ENCODE measurements at regions not wholly inside any gene's neighbourhood (a gene's known extent, or its start where the extent isn't known, plus 50 kb on each side); places are given as distances from the start of the nearest gene placed in this dataset.
"Not testable (repeated sequence)": the region's sequence is repeated elsewhere in the genome, so short reads cannot be mapped to it uniquely, and the experiment has no call there.

DNA sequence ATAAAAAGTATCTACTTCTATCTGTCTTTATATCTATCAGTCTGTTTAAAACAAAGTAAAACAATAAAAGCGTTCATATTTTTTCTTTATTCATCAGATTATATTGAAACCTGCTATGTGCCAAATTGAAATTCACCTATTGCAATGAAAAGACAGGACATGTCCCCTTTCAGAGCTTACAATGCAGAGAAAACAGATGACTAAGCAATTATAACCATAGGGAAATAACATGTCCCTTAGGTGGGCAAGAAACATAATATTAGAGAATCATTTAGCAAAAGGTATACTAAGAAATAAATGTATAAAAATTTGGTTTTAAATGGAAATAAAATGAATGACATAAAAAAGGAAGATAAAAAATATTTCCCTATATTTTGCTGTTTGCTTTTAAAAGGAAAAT, 1421.3 kb downstream of the FSCB start:
- WGBS (ENCODE audit: insufficient coverage, low lambda C conversion rate) = 100% methylated on average over 1 of the region's 1 CpG
- Histone ChIP-seq H3K4me3 (ENCODE audit: low read length) (no peak overlapping the region), H3K27ac (ENCODE audit: low read length) (no peak overlapping the region), H3K4me1 (ENCODE audit: control insufficient read depth, insufficient read depth, low read length) (no peaks in the 10 kb centered on the region), H3K9me3 (ENCODE audit: control insufficient read depth, low read depth, low read length) (no peaks in the 10 kb centered on the region), H3K27me3 (ENCODE audit: control insufficient read depth, insufficient read depth, low read length) (no peaks in the 10 kb centered on the region), H3K36me3 (ENCODE audit: control insufficient read depth, insufficient read depth, low read length) (no peaks in the 10 kb centered on the region)
- DNase-seq = no peak

DNA sequence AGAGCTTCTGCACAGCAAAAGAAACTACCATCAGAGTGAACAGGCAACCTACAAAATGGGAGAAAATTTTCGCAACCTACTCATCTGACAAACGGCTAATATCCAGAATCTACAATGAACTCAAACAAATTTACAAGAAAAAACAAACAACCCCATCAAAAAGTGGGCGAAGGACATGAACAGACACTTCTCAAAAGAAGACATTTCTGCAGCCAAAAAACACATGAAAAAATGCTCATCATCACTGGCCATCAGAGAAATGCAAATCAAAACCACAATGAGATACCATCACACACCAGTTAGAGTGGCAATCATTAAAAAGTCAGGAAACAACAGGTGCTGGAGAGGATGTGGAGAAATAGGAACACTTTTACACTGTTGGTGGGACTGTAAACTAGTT, 1439.7 kb downstream of the FSCB start:
- not testable (repeated sequence) for H3K4me1 ChIP-seq (ENCODE audit: control insufficient read depth, insufficient read depth, low read length); H3K27ac ChIP-seq (ENCODE audit: low read length); H3K27me3 ChIP-seq (ENCODE audit: control insufficient read depth, insufficient read depth, low read length); H3K36me3 ChIP-seq (ENCODE audit: control insufficient read depth, insufficient read depth, low read length); H3K9me3 ChIP-seq (ENCODE audit: control insufficient read depth, low read depth, low read length); H3K4me3 ChIP-seq (ENCODE audit: low read length); DNase-seq
- no CpG with 5 or more reads among the region's 3 CpGs for WGBS (ENCODE audit: insufficient coverage, low lambda C conversion rate)

GRCh38 chr14:43056106-43056505, 1449.4 kb downstream of the LRFN5 start:
- no peak overlapping the region for H3K4me3 ChIP-seq (ENCODE audit: low read length)
- no peaks in the 10 kb centered on the region for H3K36me3 ChIP-seq (ENCODE audit: control insufficient read depth, insufficient read depth, low read length)
- H3K27me3 ChIP-seq (ENCODE audit: control insufficient read depth, insufficient read depth, low read length) = no peaks in the 10 kb centered on the region
- WGBS (ENCODE audit: insufficient coverage, low lambda C conversion rate) = no CpG with 5 or more reads among the region's 1 CpG
- no peaks in the 10 kb centered on the region for H3K9me3 ChIP-seq (ENCODE audit: control insufficient read depth, low read depth, low read length)
- H3K4me1 ChIP-seq (ENCODE audit: control insufficient read depth, insufficient read depth, low read length) = no peaks in the 10 kb centered on the region
- no peak for DNase-seq
- H3K27ac ChIP-seq (ENCODE audit: low read length) = no peak overlapping the region

DNA sequence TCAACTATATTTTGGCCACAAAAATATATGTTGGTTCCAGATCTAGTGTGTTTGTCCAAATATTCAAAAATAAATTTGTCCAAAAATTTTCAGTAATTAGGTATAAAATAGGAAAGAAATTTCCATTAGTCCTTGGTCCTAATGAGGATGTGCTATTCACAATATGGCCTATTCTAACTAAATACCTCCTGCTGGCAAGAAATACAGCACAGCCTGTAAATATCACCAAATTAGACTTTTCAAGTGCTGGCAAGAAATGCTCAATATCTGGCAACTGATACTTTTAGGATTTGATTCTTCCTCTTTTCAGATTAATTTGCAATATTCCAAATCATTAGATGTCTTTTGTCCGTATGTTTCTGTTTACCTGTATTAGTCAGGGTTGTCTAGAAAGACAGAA, 1446.2 kb downstream of the LRFN5 start:
- Histone ChIP-seq H3K4me3 (ENCODE audit: low read length) (no peak overlapping the region), H3K27me3 (ENCODE audit: control insufficient read depth, insufficient read depth, low read length) (no peaks in the 10 kb centered on the region), H3K4me1 (ENCODE audit: control insufficient read depth, insufficient read depth, low read length) (no peaks in the 10 kb centered on the region), H3K36me3 (ENCODE audit: control insufficient read depth, insufficient read depth, low read length) (no peaks in the 10 kb centered on the region), H3K27ac (ENCODE audit: low read length) (no peak overlapping the region), H3K9me3 (ENCODE audit: control insufficient read depth, low read depth, low read length) (no peaks in the 10 kb centered on the region)
- no peak for DNase-seq
- no CpG with 5 or more reads among the region's 1 CpG for WGBS (ENCODE audit: insufficient coverage, low lambda C conversion rate)

- Histone ChIP-seq H3K4me1 (ENCODE audit: control insufficient read depth, insufficient read depth, low read length) (no peaks in the 10 kb centered on the region), H3K36me3 (ENCODE audit: control insufficient read depth, insufficient read depth, low read length) (no peaks in the 10 kb centered on the region), H3K27me3 (ENCODE audit: control insufficient read depth, insufficient read depth, low read length) (no peaks in the 10 kb centered on the region), H3K4me3 (ENCODE audit: low read length) (no peak overlapping the region), H3K27ac (ENCODE audit: low read length) (no peak overlapping the region), H3K9me3 (ENCODE audit: control insufficient read depth, low read depth, low read length) (no peaks in the 10 kb centered on the region)
- DNase-seq = no peak
Measured at GRCh38 chr14:43043850-43044249, 1437.2 kb downstream of the LRFN5 start.

DNA sequence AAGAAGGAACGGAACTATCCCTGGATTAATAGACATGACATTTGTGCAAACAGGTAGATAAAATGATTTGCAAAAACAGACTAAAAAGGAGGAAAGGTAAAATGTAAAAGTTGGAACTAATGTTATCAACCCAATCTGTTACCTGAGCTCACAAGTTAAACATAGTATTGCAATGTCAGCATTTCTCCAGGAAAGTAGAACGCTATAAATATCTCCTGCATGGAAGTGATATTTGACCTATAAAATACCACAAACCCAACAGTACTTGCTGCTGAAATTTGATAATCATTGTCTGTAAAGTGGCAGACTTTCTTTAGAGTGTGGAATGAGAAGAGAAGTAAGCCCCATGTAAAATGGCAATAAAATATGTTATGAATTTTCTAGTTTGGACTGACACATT, 1435.7 kb downstream of the LRFN5 start:
- no peaks in the 10 kb centered on the region for H3K9me3 ChIP-seq (ENCODE audit: control insufficient read depth, low read depth, low read length)
- H3K4me3 ChIP-seq (ENCODE audit: low read length) = no peak overlapping the region
- H3K36me3 ChIP-seq (ENCODE audit: control insufficient read depth, insufficient read depth, low read length) = no peaks in the 10 kb centered on the region
- no peaks in the 10 kb centered on the region for H3K27me3 ChIP-seq (ENCODE audit: control insufficient read depth, insufficient read depth, low read length)
- no peaks in the 10 kb centered on the region for H3K4me1 ChIP-seq (ENCODE audit: control insufficient read depth, insufficient read depth, low read length)
- no peak for DNase-seq
- no peak overlapping the region for H3K27ac ChIP-seq (ENCODE audit: low read length)
- 90% methylated on average over 1 of the region's 2 CpGs for WGBS (ENCODE audit: insufficient coverage, low lambda C conversion rate)

- Histone ChIP-seq H3K4me3 (ENCODE audit: low read length) (no peak overlapping the region), H3K36me3 (ENCODE audit: control insufficient read depth, insufficient read depth, low read length) (no peaks in the 10 kb centered on the region), H3K27me3 (ENCODE audit: control insufficient read depth, insufficient read depth, low read length) (no peaks in the 10 kb centered on the region), H3K4me1 (ENCODE audit: control insufficient read depth, insufficient read depth, low read length) (no peaks in the 10 kb centered on the region), H3K27ac (ENCODE audit: low read length) (no peak overlapping the region), H3K9me3 (ENCODE audit: control insufficient read depth, low read depth, low read length) (no peaks in the 10 kb centered on the region)
- no CpG with 5 or more reads among the region's 3 CpGs for whole genome bisulfite sequencing (ENCODE audit: insufficient coverage, low lambda C conversion rate)
- DNase-seq = no peak
Measured at GRCh38 chr14:43041976-43042375, 1435.3 kb downstream of the LRFN5 start.

GRCh38 chr14:43041207-43041606, 1434.5 kb downstream of the LRFN5 start:
- Histone ChIP-seq H3K9me3 (ENCODE audit: control insufficient read depth, low read depth, low read length) (no peaks in the 10 kb centered on the region), H3K36me3 (ENCODE audit: control insufficient read depth, insufficient read depth, low read length) (no peaks in the 10 kb centered on the region), H3K4me1 (ENCODE audit: control insufficient read depth, insufficient read depth, low read length) (no peaks in the 10 kb centered on the region), H3K4me3 (ENCODE audit: low read length) (no peak overlapping the region), H3K27ac (ENCODE audit: low read length) (no peak overlapping the region), H3K27me3 (ENCODE audit: control insufficient read depth, insufficient read depth, low read length) (no peaks in the 10 kb centered on the region)
- WGBS (ENCODE audit: insufficient coverage, low lambda C conversion rate) = no CpG with 5 or more reads among the region's 3 CpGs
- no peak for DNase-seq

DNA sequence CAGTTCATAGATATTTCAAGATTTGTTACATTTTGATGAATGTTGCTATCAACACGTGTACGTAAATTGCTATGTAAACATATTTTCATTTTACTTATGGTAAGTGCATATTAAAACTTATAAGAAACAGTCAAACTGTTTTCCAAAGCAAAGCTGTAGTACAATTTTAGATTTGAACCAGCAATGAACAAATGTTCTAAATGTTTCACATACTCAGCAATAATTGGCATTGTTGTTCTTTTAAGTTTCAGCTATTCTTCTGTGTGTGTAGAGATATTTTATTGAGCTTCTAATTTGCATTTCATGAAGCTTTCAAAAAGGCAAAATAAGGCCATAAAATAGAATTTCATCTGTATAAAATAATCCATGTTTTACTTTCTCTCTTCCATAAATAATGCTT, 1433.2 kb downstream of the LRFN5 start:
- Histone ChIP-seq H3K9me3 (ENCODE audit: control insufficient read depth, low read depth, low read length) (no peaks in the 10 kb centered on the region), H3K27me3 (ENCODE audit: control insufficient read depth, insufficient read depth, low read length) (no peaks in the 10 kb centered on the region), H3K27ac (ENCODE audit: low read length) (no peak overlapping the region), H3K4me3 (ENCODE audit: low read length) (no peak overlapping the region), H3K4me1 (ENCODE audit: control insufficient read depth, insufficient read depth, low read length) (no peaks in the 10 kb centered on the region), H3K36me3 (ENCODE audit: control insufficient read depth, insufficient read depth, low read length) (no peaks in the 10 kb centered on the region)
- WGBS (ENCODE audit: insufficient coverage, low lambda C conversion rate) = 73% methylated on average over 2 of the region's 2 CpGs
- no peak for DNase-seq

GRCh38 chr14:43031598-43031997, 1424.9 kb downstream of the LRFN5 start:
- Histone ChIP-seq H3K9me3 (ENCODE audit: control insufficient read depth, low read depth, low read length) (no peaks in the 10 kb centered on the region), H3K36me3 (ENCODE audit: control insufficient read depth, insufficient read depth, low read length) (no peaks in the 10 kb centered on the region), H3K4me3 (ENCODE audit: low read length) (no peak overlapping the region), H3K27ac (ENCODE audit: low read length) (no peak overlapping the region), H3K27me3 (ENCODE audit: control insufficient read depth, insufficient read depth, low read length) (no peaks in the 10 kb centered on the region), H3K4me1 (ENCODE audit: control insufficient read depth, insufficient read depth, low read length) (no peaks in the 10 kb centered on the region)
- DNase-seq = no peak

DNA sequence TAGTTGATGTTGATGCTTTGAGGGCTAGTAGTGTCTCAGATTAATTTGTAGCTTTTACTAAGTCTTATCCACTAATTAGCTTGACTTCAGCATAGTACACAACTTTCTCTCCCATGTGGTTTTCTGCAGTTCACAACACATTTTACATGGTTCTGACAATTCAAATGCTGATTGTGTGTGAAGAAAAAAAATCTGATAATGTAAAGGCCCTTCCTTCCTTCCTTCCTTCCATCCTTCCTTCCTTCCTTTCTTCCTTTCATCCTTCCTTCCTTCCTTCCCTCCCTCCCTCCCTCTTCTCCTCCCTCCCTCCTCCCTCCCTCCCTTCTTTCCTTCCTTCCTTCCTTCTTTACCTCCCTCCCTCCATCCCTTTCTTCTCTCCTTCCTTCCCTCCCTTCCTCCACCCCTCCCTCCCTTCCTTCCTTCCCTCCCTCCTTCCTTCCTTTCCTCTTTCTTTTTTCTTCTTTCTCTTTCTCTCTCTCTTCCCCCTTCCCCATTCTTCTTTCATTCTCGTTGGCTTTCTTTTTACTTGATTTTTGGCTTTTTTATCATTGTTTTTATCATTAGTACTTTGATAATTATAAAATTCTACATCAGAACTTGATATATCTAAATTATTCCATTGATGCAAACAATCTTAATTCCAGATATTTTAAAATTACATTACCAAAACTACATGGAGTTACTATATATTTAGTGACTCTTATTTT, 1415.6 kb downstream of the LRFN5 start:
- 62% methylated on average over 1 of the region's 1 CpG for WGBS (ENCODE audit: insufficient coverage, low lambda C conversion rate)
- Histone ChIP-seq H3K9me3 (ENCODE audit: control insufficient read depth, low read depth, low read length) (no peaks in the 10 kb centered on the region), H3K4me3 (ENCODE audit: low read length) (no peak overlapping the region), H3K36me3 (ENCODE audit: control insufficient read depth, insufficient read depth, low read length) (no peaks in the 10 kb centered on the region), H3K27me3 (ENCODE audit: control insufficient read depth, insufficient read depth, low read length) (no peaks in the 10 kb centered on the region), H3K27ac (ENCODE audit: low read length) (no peak overlapping the region), H3K4me1 (ENCODE audit: control insufficient read depth, insufficient read depth, low read length) (no peaks in the 10 kb centered on the region)
- DNase-seq = no peak

Data from large intestine (tissue), 3 donors.